ENCODE measurements at regions not wholly inside any gene's neighbourhood (a gene's known extent, or its start where the extent isn't known, plus 50 kb on each side); places are given as distances from the start of the nearest gene placed in this dataset.

GRCh38 chr2:773256-774160 lies 96.3 kb upstream of the TMEM18 start:
- DNase-seq (ENCODE audit: extremely low spot score), result no peak
- Histone ChIP-seq H3K27ac (ENCODE audit: low read depth) (no peak overlapping the region), H3K36me3 (ENCODE audit: insufficient read depth) (no peaks in the 10 kb centered on the region), H3K4me1 (ENCODE audit: insufficient read depth) (no peaks in the 10 kb centered on the region), H3K4me3 (ENCODE audit: low read depth, low read length) (no peak overlapping the region)
- WGBS, result 75% methylated on average over 11 of the region's 11 CpGs

GRCh38 chr2:771538-771937 lies 94.3 kb upstream of the TMEM18 start:
- H3K4me3 ChIP-seq (ENCODE audit: low read depth, low read length), result no peak overlapping the region
- no peaks in the 10 kb centered on the region for H3K36me3 ChIP-seq (ENCODE audit: insufficient read depth)
- H3K27ac ChIP-seq (ENCODE audit: low read depth), result no peak overlapping the region
- DNase-seq (ENCODE audit: extremely low spot score), result no peak
- no peaks in the 10 kb centered on the region for H3K4me1 ChIP-seq (ENCODE audit: insufficient read depth)
- 90% methylated on average over 12 of the region's 12 CpGs for WGBS

- Histone ChIP-seq H3K36me3 (ENCODE audit: insufficient read depth) (no peaks in the 10 kb centered on the region), H3K27ac (ENCODE audit: low read depth) (no peak overlapping the region), H3K4me1 (ENCODE audit: insufficient read depth) (no peaks in the 10 kb centered on the region), H3K4me3 (ENCODE audit: low read depth, low read length) (no peak overlapping the region)
- 94% methylated on average over 2 of the region's 2 CpGs for WGBS
- DNase-seq (ENCODE audit: extremely low spot score), result no peak
Observed at GRCh38 chr2:770776-771175, 93.6 kb upstream of the TMEM18 start.

GRCh38 chr2:769771-770170 lies 92.6 kb upstream of the TMEM18 start:
- no peak for DNase-seq (ENCODE audit: extremely low spot score)
- no peaks in the 10 kb centered on the region for H3K36me3 ChIP-seq (ENCODE audit: insufficient read depth)
- WGBS, result 55% methylated on average over 2 of the region's 2 CpGs
- H3K4me3 ChIP-seq (ENCODE audit: low read depth, low read length), result no peak overlapping the region
- no peaks in the 10 kb centered on the region for H3K4me1 ChIP-seq (ENCODE audit: insufficient read depth)
- H3K27ac ChIP-seq (ENCODE audit: low read depth), result no peak overlapping the region

GRCh38 chr2:768451-768850 lies 91.2 kb upstream of the TMEM18 start:
- Histone ChIP-seq H3K36me3 (ENCODE audit: insufficient read depth) (no peaks in the 10 kb centered on the region), H3K4me3 (ENCODE audit: low read depth, low read length) (no peak overlapping the region), H3K4me1 (ENCODE audit: insufficient read depth) (no peaks in the 10 kb centered on the region), H3K27ac (ENCODE audit: low read depth) (no peak overlapping the region)
- WGBS, result 70% methylated on average over 10 of the region's 10 CpGs
- no peak for DNase-seq (ENCODE audit: extremely low spot score)

GRCh38 chr2:767944-768343 lies 90.7 kb upstream of the TMEM18 start:
- WGBS, result 76% methylated on average over 4 of the region's 4 CpGs
- DNase-seq (ENCODE audit: extremely low spot score), result no peak
- Histone ChIP-seq H3K4me3 (ENCODE audit: low read depth, low read length) (no peak overlapping the region), H3K4me1 (ENCODE audit: insufficient read depth) (no peaks in the 10 kb centered on the region), H3K36me3 (ENCODE audit: insufficient read depth) (no peaks in the 10 kb centered on the region), H3K27ac (ENCODE audit: low read depth) (no peak overlapping the region)

- WGBS, result 44% methylated on average over 9 of the region's 9 CpGs
- Histone ChIP-seq H3K4me1 (ENCODE audit: insufficient read depth) (no peaks in the 10 kb centered on the region), H3K27ac (ENCODE audit: low read depth) (no peak overlapping the region), H3K4me3 (ENCODE audit: low read depth, low read length) (no peak overlapping the region), H3K36me3 (ENCODE audit: insufficient read depth) (no peaks in the 10 kb centered on the region)
- DNase-seq (ENCODE audit: extremely low spot score), result no peak
Observed at GRCh38 chr2:767440-767839, 90.2 kb upstream of the TMEM18 start.

GRCh38 chr2:766255-766654 lies 89.0 kb upstream of the TMEM18 start:
- no peak overlapping the region for H3K27ac ChIP-seq (ENCODE audit: low read depth)
- 84% methylated on average over 13 of the region's 13 CpGs for WGBS
- no peak for DNase-seq (ENCODE audit: extremely low spot score)
- no peaks in the 10 kb centered on the region for H3K36me3 ChIP-seq (ENCODE audit: insufficient read depth)
- no peaks in the 10 kb centered on the region for H3K4me1 ChIP-seq (ENCODE audit: insufficient read depth)
- H3K4me3 ChIP-seq (ENCODE audit: low read depth, low read length), result no peak overlapping the region

- no peaks in the 10 kb centered on the region for H3K4me1 ChIP-seq (ENCODE audit: insufficient read depth)
- H3K4me3 ChIP-seq (ENCODE audit: low read depth, low read length), result no peak overlapping the region
- no peaks in the 10 kb centered on the region for H3K36me3 ChIP-seq (ENCODE audit: insufficient read depth)
- no peak overlapping the region for H3K27ac ChIP-seq (ENCODE audit: low read depth)
- no peak for DNase-seq (ENCODE audit: extremely low spot score)
- WGBS, result 96% methylated on average over 6 of the region's 6 CpGs
Observed at GRCh38 chr2:765369-765768, 88.2 kb upstream of the TMEM18 start.

GRCh38 chr2:763766-764525 lies 86.7 kb upstream of the TMEM18 start:
- WGBS, result 79% methylated on average over 16 of the region's 16 CpGs
- H3K4me3 ChIP-seq (ENCODE audit: low read depth, low read length), result no peak overlapping the region
- no peaks in the 10 kb centered on the region for H3K36me3 ChIP-seq (ENCODE audit: insufficient read depth)
- no peaks in the 10 kb centered on the region for H3K4me1 ChIP-seq (ENCODE audit: insufficient read depth)
- no peak overlapping the region for H3K27ac ChIP-seq (ENCODE audit: low read depth)
- no peak for DNase-seq (ENCODE audit: extremely low spot score)

GRCh38 chr2:762646-763045 lies 85.4 kb upstream of the TMEM18 start:
- no peak for DNase-seq (ENCODE audit: extremely low spot score)
- Histone ChIP-seq H3K4me3 (ENCODE audit: low read depth, low read length) (no peak overlapping the region), H3K27ac (ENCODE audit: low read depth) (no peak overlapping the region), H3K36me3 (ENCODE audit: insufficient read depth) (no peaks in the 10 kb centered on the region), H3K4me1 (ENCODE audit: insufficient read depth) (no peaks in the 10 kb centered on the region)
- 72% methylated on average over 4 of the region's 4 CpGs for WGBS

GRCh38 chr2:761384-761783 lies 84.2 kb upstream of the TMEM18 start:
- no peaks in the 10 kb centered on the region for H3K36me3 ChIP-seq (ENCODE audit: insufficient read depth)
- no peaks in the 10 kb centered on the region for H3K4me1 ChIP-seq (ENCODE audit: insufficient read depth)
- no peak overlapping the region for H3K4me3 ChIP-seq (ENCODE audit: low read depth, low read length)
- H3K27ac ChIP-seq (ENCODE audit: low read depth), result no peak overlapping the region
- DNase-seq (ENCODE audit: extremely low spot score), result no peak
- 63% methylated on average over 6 of the region's 6 CpGs for WGBS

GRCh38 chr2:760001-760400 lies 82.8 kb upstream of the TMEM18 start:
- 60% methylated on average over 5 of the region's 5 CpGs for WGBS
- H3K4me3 ChIP-seq (ENCODE audit: low read depth, low read length), result no peak overlapping the region
- no peaks in the 10 kb centered on the region for H3K36me3 ChIP-seq (ENCODE audit: insufficient read depth)
- H3K4me1 ChIP-seq (ENCODE audit: insufficient read depth), result no peaks in the 10 kb centered on the region
- H3K27ac ChIP-seq (ENCODE audit: low read depth), result no peak overlapping the region
- DNase-seq (ENCODE audit: extremely low spot score), result no peak
